IMR-90 (cell line): ENCODE measurements at regions not wholly inside any gene's neighbourhood (a gene's known extent, or its start where the extent isn't known, plus 50 kb on each side); places are given as distances from the start of the nearest gene placed in this dataset.

Source experiments
- POLR2A ChIP-seq: IDR thresholded peaks from 2 replicates; pipeline ENCODE4 v1.6.1; 2012; ENCODE audit warnings: mild to moderate bottlenecking, low read depth, low read length
- SMC3 ChIP-seq: fragments of 150-350 bp; IDR thresholded peaks from 2 replicates; pipeline ENCODE4 v1.6.1; 2016; ENCODE audit warnings: low read depth, mild to moderate bottlenecking, antibody characterized with exemption, low read length, moderate library complexity
- TF ChIP-seq, protein P1 (sequence below): conservative IDR thresholded peaks from 2 replicates; pipeline ENCODE4 v1.5.1; 2012; ENCODE audit warnings: mild to moderate bottlenecking, low read depth, low read length, improper control_type of control experiment

DNA sequence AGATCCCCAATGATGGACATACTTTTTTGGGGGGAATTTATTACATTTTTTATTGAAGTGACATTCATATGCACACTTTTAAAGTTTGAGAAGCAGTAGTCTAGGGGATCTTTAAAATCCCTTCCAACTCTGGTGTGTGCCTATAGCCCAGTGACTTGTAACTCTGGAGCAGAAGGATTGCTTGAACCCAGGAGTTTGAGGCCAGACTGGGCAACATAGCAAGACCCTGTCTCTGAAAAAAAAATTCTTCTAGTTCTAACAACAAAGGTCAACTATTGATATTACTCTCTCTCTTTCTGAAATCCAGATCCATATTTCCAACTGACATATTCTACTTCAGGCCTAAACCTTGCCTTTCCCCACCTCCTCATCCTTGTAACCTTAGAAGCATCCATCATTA, 148.2 kb upstream of the SPRY4 start:
- TF ChIP-seq, protein P1, sequence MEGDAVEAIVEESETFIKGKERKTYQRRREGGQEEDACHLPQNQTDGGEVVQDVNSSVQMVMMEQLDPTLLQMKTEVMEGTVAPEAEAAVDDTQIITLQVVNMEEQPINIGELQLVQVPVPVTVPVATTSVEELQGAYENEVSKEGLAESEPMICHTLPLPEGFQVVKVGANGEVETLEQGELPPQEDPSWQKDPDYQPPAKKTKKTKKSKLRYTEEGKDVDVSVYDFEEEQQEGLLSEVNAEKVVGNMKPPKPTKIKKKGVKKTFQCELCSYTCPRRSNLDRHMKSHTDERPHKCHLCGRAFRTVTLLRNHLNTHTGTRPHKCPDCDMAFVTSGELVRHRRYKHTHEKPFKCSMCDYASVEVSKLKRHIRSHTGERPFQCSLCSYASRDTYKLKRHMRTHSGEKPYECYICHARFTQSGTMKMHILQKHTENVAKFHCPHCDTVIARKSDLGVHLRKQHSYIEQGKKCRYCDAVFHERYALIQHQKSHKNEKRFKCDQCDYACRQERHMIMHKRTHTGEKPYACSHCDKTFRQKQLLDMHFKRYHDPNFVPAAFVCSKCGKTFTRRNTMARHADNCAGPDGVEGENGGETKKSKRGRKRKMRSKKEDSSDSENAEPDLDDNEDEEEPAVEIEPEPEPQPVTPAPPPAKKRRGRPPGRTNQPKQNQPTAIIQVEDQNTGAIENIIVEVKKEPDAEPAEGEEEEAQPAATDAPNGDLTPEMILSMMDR: no peak
- TF ChIP-seq POLR2A (no peak), SMC3 (no peak)
